ENCODE measurements at regions not wholly inside any gene's neighbourhood (a gene's known extent, or its start where the extent isn't known, plus 50 kb on each side); places are given as distances from the start of the nearest gene placed in this dataset.
"Not testable (repeated sequence)": the region's sequence is repeated elsewhere in the genome, so short reads cannot be mapped to it uniquely, and the experiment has no call there.

DNA sequence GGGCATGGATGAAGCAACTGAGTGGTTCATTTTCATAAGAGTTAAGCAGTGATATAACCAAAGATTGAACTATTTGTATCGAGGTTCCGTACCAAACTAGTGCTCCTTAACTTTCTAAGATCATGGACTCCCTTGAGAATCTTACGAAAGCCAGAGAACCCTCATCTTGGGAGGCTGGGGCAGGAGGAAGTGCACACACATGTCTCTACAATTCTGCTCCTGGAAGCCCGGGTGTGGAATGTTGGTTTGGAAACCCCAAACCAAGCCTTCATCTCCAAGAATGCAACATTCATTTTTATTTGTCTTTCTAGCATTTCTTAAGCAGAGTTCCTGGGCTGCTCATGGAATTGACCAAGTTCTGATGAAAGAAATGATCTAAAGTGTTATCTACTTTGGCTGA is 215.0 kb upstream of the PRNP start:
- H3K4me1 Mint-ChIP-seq = no peaks in the 10 kb centered on the region
- no peak for ATAC-seq (replicated peaks)
- DNase-seq = no peak
- no peaks in the 10 kb centered on the region for H3K36me3 Mint-ChIP-seq
- H3K4me3 Mint-ChIP-seq = no peak overlapping the region
- H3K27ac Mint-ChIP-seq = no peak overlapping the region
- peaks cover 4 to 11% of the 10 kb centered on the region in 2 donors for H3K27me3 Mint-ChIP-seq
- no peaks in the 10 kb centered on the region for H3K9me3 Mint-ChIP-seq

- no peak for DNase-seq
- Mint-ChIP-seq H3K4me3 (no peak overlapping the region), H3K4me1 (no peaks in the 10 kb centered on the region), H3K36me3 (no peaks in the 10 kb centered on the region), H3K27ac (no peak overlapping the region), H3K9me3 (no peaks in the 10 kb centered on the region), H3K27me3 (peaks cover 4 to 5% of the 10 kb centered on the region in 2 donors)
- ATAC-seq (replicated peaks) = no peak
These were observed 215.9 kb upstream of the PRNP start for GRCh38 chr20:4470375-4470774.

- no peak for ATAC-seq (replicated peaks)
- H3K36me3 Mint-ChIP-seq = no peaks in the 10 kb centered on the region
- DNase-seq = no peak
- peaks cover 4 to 5% of the 10 kb centered on the region in 2 donors for H3K27me3 Mint-ChIP-seq
- H3K9me3 Mint-ChIP-seq = no peaks in the 10 kb centered on the region
- no peaks in the 10 kb centered on the region for H3K4me1 Mint-ChIP-seq
- H3K27ac Mint-ChIP-seq = no peak overlapping the region
- H3K4me3 Mint-ChIP-seq = no peak overlapping the region
These were observed 216.3 kb upstream of the PRNP start for GRCh38 chr20:4469910-4470309.

- DNase-seq (no peak), ATAC-seq (replicated peaks) (no peak)
- Mint-ChIP-seq H3K27me3 (peaks cover 4 to 5% of the 10 kb centered on the region in 2 donors), H3K27ac (no peak overlapping the region), H3K4me1 (no peaks in the 10 kb centered on the region), H3K4me3 (no peak overlapping the region), H3K36me3 (no peaks in the 10 kb centered on the region), H3K9me3 (no peaks in the 10 kb centered on the region)
These were observed 218.1 kb upstream of the PRNP start for GRCh38 chr20:4468114-4468513.

GRCh38 chr20:4465855-4466545 is 216.9 kb upstream of the ADRA1D start:
- no peak overlapping the region for H3K4me3 Mint-ChIP-seq
- H3K4me1 Mint-ChIP-seq = no peaks in the 10 kb centered on the region
- H3K36me3 Mint-ChIP-seq = no peaks in the 10 kb centered on the region
- ATAC-seq (replicated peaks) = no peak
- H3K27me3 Mint-ChIP-seq = peaks cover 0 to 5% of the 10 kb centered on the region in 2 donors
- H3K27ac Mint-ChIP-seq = no peak overlapping the region
- DNase-seq = no peak
- H3K9me3 Mint-ChIP-seq = no peaks in the 10 kb centered on the region

GRCh38 chr20:4465212-4465611 is 216.1 kb upstream of the ADRA1D start:
- Mint-ChIP-seq H3K27ac (no peak overlapping the region), H3K4me3 (no peak overlapping the region), H3K27me3 (peaks cover 0 to 5% of the 10 kb centered on the region in 2 donors), H3K4me1 (no peaks in the 10 kb centered on the region), H3K36me3 (no peaks in the 10 kb centered on the region), H3K9me3 (no peaks in the 10 kb centered on the region)
- DNase-seq (no peak), ATAC-seq (replicated peaks) (no peak)

DNA sequence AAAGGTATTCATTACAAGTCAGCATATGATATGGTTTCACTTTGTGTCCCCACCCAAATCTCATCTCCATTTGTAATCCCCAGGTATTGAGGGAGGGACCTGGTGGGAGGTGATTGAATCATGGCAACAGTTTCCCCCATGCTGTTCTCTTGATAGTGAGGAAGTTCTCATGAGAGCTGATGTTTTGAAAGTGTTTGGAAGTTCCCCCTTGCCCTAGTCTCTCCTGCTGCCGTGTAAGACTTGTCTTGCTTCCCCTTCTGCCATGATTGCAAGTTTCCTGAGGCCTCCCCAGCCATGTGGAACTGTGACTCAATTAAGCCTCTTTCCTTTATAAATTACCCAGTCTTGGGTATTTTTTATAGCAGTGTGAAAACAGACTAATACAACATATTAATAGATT is 213.7 kb upstream of the ADRA1D start:
- DNase-seq, H3K4me1 Mint-ChIP-seq, H3K9me3 Mint-ChIP-seq, H3K4me3 Mint-ChIP-seq, H3K27me3 Mint-ChIP-seq, H3K36me3 Mint-ChIP-seq, H3K27ac Mint-ChIP-seq: not testable (repeated sequence)
- peak in 1 of 2 donors; percentile 81 for ATAC-seq (replicated peaks)

DNA sequence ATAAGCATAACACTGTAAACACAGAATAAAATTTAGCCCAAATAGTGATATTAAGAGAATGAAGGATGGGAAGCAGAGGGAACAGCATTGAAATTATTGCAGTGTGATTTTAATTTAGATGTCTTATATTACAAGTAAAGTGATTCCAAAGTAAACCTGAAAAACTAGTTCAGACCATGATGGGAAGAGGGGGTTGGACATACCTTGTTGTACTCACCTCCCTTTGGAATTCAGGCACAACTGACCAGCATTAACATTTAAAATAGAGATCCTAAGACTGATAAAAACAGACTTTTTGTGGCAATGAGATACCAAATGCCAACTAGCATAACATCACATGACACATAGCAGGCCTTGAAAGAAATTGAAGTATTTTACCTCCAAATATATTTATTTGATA is 210.0 kb upstream of the ADRA1D start:
- peaks cover 0 to 4% of the 10 kb centered on the region in 2 donors for H3K27me3 Mint-ChIP-seq

DNA sequence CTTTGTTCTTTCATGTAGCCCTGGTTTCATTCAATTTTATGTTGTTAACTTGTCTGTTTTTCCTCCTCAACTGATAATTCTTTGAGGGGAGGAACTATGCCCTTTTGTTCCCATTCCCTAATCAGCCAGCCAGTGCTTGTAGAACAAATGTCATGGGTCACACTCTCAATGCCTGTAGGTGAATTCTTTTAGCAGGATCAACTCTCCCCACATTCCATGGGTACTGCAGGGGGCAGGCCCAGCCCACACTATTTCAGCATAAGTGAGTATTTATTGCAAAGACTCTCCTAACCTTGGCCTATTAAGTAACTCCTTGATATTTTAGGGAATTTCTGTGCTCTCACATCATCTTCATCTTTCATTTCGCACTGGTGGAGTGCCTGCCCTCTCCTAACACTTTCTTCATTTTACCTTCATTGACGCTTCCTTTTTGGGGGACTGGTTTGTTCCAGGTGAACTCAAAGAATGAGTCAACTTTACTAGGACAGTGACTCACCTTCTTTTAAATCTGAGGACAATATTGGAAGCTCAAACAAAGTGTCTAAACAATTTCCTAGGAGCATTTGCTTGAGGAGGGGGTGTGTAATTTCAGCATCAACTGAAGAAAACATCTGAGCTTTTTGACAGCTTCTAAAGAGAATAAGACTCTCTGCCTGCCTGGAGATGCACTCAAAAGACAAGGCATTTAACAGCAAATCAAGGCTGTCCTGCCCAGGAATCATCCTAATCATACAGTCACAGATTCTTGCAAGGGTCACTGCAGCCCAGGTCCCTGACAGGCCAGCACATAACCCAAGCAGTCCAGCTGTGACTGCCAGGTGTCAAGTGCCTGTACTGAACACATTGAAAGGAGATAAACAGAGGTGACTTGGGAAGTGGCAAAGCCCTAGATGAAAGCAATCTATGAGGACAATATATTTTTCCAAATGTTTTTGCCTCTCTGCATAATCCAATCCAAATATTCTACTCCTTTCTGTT is 208.8 kb upstream of the ADRA1D start:
- no peaks in the 10 kb centered on the region for H3K36me3 Mint-ChIP-seq
- H3K4me3 Mint-ChIP-seq = no peak overlapping the region
- ATAC-seq (replicated peaks) = no peak
- peaks cover 0 to 7% of the 10 kb centered on the region in 2 donors for H3K9me3 Mint-ChIP-seq
- no peak overlapping the region for H3K27ac Mint-ChIP-seq
- peaks cover 0 to 4% of the 10 kb centered on the region in 2 donors for H3K27me3 Mint-ChIP-seq
- no peaks in the 10 kb centered on the region for H3K4me1 Mint-ChIP-seq
- no peak for DNase-seq

More for the DNA sequence above, 210.0 kb upstream of the ADRA1D start:
- Mint-ChIP-seq H3K27ac (no peak overlapping the region), H3K9me3 (peaks cover 0 to 7% of the 10 kb centered on the region in 2 donors), H3K4me3 (no peak overlapping the region), H3K36me3 (no peaks in the 10 kb centered on the region), H3K4me1 (no peaks in the 10 kb centered on the region)
- ATAC-seq (replicated peaks) (no peak), DNase-seq (no peak)

- no peak for ATAC-seq (replicated peaks)
- Mint-ChIP-seq H3K4me3 (no peak overlapping the region), H3K27ac (no peak overlapping the region)
These were observed 206.9 kb upstream of the ADRA1D start for GRCh38 chr20:4455996-4456395.

DNA sequence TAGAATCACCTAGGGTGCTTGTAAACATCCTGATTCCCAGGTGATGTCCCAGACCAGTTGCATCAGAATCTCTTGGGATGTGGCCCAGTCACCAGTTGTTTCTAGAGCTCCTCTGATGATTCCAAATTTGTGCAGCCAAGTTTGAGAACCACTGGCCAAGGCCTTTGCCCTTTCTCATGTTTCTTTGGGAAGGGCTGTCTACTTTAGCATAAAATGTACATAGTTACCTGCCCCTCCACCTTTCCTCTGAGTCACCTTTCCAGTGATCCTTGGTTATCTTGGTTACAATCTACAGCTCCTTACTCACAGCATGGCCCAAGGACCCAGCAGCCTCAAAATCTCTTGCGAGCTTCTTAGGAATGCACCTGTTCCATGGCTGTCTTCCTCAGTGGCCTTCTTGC is 206.2 kb upstream of the ADRA1D start:
- H3K4me3 Mint-ChIP-seq = no peak overlapping the region
- ATAC-seq (replicated peaks) = no peak
- H3K27me3 Mint-ChIP-seq = peaks cover 4 to 5% of the 10 kb centered on the region in 2 donors
- H3K36me3 Mint-ChIP-seq = no peaks in the 10 kb centered on the region
- peaks cover 0 to 7% of the 10 kb centered on the region in 2 donors for H3K9me3 Mint-ChIP-seq
- H3K27ac Mint-ChIP-seq = no peak overlapping the region
- no peak for DNase-seq
- no peaks in the 10 kb centered on the region for H3K4me1 Mint-ChIP-seq

More at GRCh38 chr20:4455996-4456395, 206.9 kb upstream of the ADRA1D start:
- no peak for DNase-seq
- H3K27me3 Mint-ChIP-seq = peaks cover 4 to 5% of the 10 kb centered on the region in 2 donors
- no peaks in the 10 kb centered on the region for H3K36me3 Mint-ChIP-seq
- peaks cover 0 to 7% of the 10 kb centered on the region in 2 donors for H3K9me3 Mint-ChIP-seq
- no peaks in the 10 kb centered on the region for H3K4me1 Mint-ChIP-seq

DNA sequence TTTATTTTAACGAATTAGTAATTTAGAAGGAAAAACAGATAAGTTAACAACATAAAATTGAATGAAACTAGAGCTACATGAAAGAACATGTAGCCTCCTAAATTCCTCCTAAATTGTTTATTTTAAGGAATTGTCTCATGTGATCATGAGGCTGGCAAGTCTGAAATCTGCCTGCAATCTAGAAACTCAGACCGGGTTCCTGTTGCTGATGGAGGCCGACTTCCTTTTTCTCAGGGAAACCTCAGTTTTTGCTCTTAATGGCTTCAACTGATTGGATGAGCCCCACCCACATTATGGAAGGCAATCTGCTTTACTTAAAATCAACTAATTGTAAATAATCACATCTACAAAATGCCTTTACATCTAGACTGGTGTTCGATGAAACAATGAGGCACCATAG is 205.0 kb upstream of the ADRA1D start:
- H3K27me3 Mint-ChIP-seq = peaks cover 4 to 5% of the 10 kb centered on the region in 2 donors
- no peaks in the 10 kb centered on the region for H3K4me1 Mint-ChIP-seq
- DNase-seq (no peak), ATAC-seq (replicated peaks) (no peak)
- no peaks in the 10 kb centered on the region for H3K36me3 Mint-ChIP-seq
- no peak overlapping the region for H3K27ac Mint-ChIP-seq
- no peak overlapping the region for H3K4me3 Mint-ChIP-seq
- peaks cover 0 to 7% of the 10 kb centered on the region in 2 donors for H3K9me3 Mint-ChIP-seq

- Mint-ChIP-seq H3K4me3 (no peak overlapping the region), H3K4me1 (no peaks in the 10 kb centered on the region), H3K9me3 (peaks cover 0 to 3% of the 10 kb centered on the region in 2 donors), H3K27ac (no peak overlapping the region), H3K36me3 (no peaks in the 10 kb centered on the region), H3K27me3 (peaks cover 4 to 5% of the 10 kb centered on the region in 2 donors)
- DNase-seq (no peak), ATAC-seq (replicated peaks) (no peak)
These were observed 204.3 kb upstream of the ADRA1D start for GRCh38 chr20:4453359-4453758.

GRCh38 chr20:4451487-4452081 is 202.5 kb upstream of the ADRA1D start:
- peaks cover 4 to 5% of the 10 kb centered on the region in 2 donors for H3K27me3 Mint-ChIP-seq
- no peak for DNase-seq
- H3K4me3 Mint-ChIP-seq = no peak overlapping the region
- ATAC-seq (replicated peaks) = no peak
- no peak overlapping the region for H3K27ac Mint-ChIP-seq
- no peaks in the 10 kb centered on the region for H3K36me3 Mint-ChIP-seq
- H3K9me3 Mint-ChIP-seq = peaks cover 0 to 2% of the 10 kb centered on the region in 2 donors
- H3K4me1 Mint-ChIP-seq = no peaks in the 10 kb centered on the region
